SK-N-SH (cell line): ENCODE measurements at regions not wholly inside any gene's neighbourhood (a gene's known extent, or its start where the extent isn't known, plus 50 kb on each side); places are given as distances from the start of the nearest gene placed in this dataset.

Experiments used
- CTCF ChIA-PET: fragments of 300-600, 350-600 bp; formaldehyde crosslinking; extraction: SDS; loops from one replicate; lab custom pipeline; 2021; lab: Yijun Ruan, JAX
- POLR2A ChIA-PET: fragments of 350-600 bp; sonication (Branson Sonifier 250); formaldehyde crosslinking; extraction: SDS; loops from one replicate; lab custom pipeline; 2020; ENCODE audit warnings: antibody characterized with exemption, inconsistent platforms; lab: Yijun Ruan, JAX
- DNase-seq: peaks from one replicate; pipeline ENCODE4 v3.0.0; 2012
- H2AFZ ChIP-seq: fragments of 200-600 bp; sonication (generic); 2 replicates; pipeline ENCODE4 v1.8.1; 2016; ENCODE audit warnings: antibody characterized with exemption, mild to moderate bottlenecking, low read depth
- H3F3A ChIP-seq: fragments of 200-600 bp; sonication (generic); replicated peaks from 2 replicates; pipeline ENCODE3; 2016; ENCODE audit warnings: antibody characterized with exemption, mild to moderate bottlenecking; ENCODE audit not compliant: insufficient read depth
- H3K27ac ChIP-seq, 2 experiments: fragments of 200-500 bp in 1 of 2; fragments of 200-600 bp in 1 of 2; sonication (Bioruptor generic) in 1 of 2; sonication (generic), shearing (Covaris generic) in 1 of 2; 2 replicates each; pipeline versions ENCODE4 v1.5.1 to v1.6.1; 2014 to 2016; ENCODE audit warnings: low read depth in 2 of 2, inconsistent platforms in 1 of 2, low read length in 1 of 2, mild to moderate bottlenecking in 1 of 2, mixed read lengths in 1 of 2
- H3K27me3 ChIP-seq: fragments of 200-600 bp; sonication (generic), shearing (Covaris generic); 2 replicates; pipeline ENCODE4 v1.6.1; 2016; ENCODE audit warnings: mixed run types; ENCODE audit not compliant: insufficient read depth
- H3K36me3 ChIP-seq, 2 experiments: fragments of 200-500 bp in 1 of 2; fragments of 200-600 bp in 1 of 2; sonication (Bioruptor generic) in 1 of 2; sonication (generic) in 1 of 2; replicated peaks in 1 of 2; 2 replicates each; pipeline versions ENCODE3 to v1.5.1; 2014 to 2016; ENCODE audit warnings: low read length in 1 of 2, mild to moderate bottlenecking in 1 of 2; ENCODE audit not compliant: insufficient read depth in 2 of 2, control insufficient read depth in 1 of 2
- H3K4me1 ChIP-seq, 2 experiments: fragments of 200-500 bp in 1 of 2; fragments of 200-600 bp in 1 of 2; sonication (Bioruptor generic) in 1 of 2; sonication (generic), shearing (Covaris generic) in 1 of 2; 2 replicates each; pipeline versions ENCODE4 v1.5.1 to v1.6.1; 2014 to 2016; ENCODE audit warnings: low read depth in 1 of 2, low read length in 1 of 2, mixed run types in 1 of 2; ENCODE audit not compliant: insufficient read depth in 2 of 2, control insufficient read depth in 1 of 2
- H3K4me2 ChIP-seq: fragments of 200-600 bp; sonication (generic), shearing (Covaris generic); 2 replicates; pipeline ENCODE4 v1.6.1; 2017; ENCODE audit warnings: mixed run types
- H3K4me3 ChIP-seq, 2 experiments: fragments of 200-500 bp in 1 of 2; fragments of 200-600 bp in 1 of 2; sonication (Bioruptor generic) in 1 of 2; sonication (generic), shearing (Covaris generic) in 1 of 2; 2 replicates each; pipeline versions ENCODE4 v1.5.1 to v1.8.1; 2014 to 2016; ENCODE audit warnings: low read depth in 2 of 2, inconsistent platforms in 1 of 2, low read length in 1 of 2, mild to moderate bottlenecking in 1 of 2, mixed read lengths in 1 of 2, moderate library complexity in 1 of 2
- H3K79me2 ChIP-seq: fragments of 200-600 bp; sonication (generic); 2 replicates; pipeline ENCODE4 v1.8.1; 2017; ENCODE audit warnings: mild to moderate bottlenecking; ENCODE audit not compliant: insufficient read depth
- H3K9ac ChIP-seq: fragments of 200-600 bp; sonication (generic); 2 replicates; pipeline ENCODE4 v1.6.1; 2017; ENCODE audit warnings: mixed run types
- H3K9me2 ChIP-seq: fragments of 200-600 bp; sonication (generic); 2 replicates; pipeline ENCODE4 v1.6.1; 2017; ENCODE audit warnings: mixed run types
- H3K9me3 ChIP-seq: fragments of 200-600 bp; sonication (generic); 2 replicates; pipeline ENCODE4 v1.6.1; 2017; ENCODE audit warnings: mixed run types, mild to moderate bottlenecking, moderate library complexity
- H4K20me1 ChIP-seq: fragments of 200-600 bp; sonication (generic); 2 replicates; pipeline ENCODE4 v1.6.1; 2017; ENCODE audit warnings: mild to moderate bottlenecking, mixed run types; ENCODE audit not compliant: insufficient read depth
- ELF1 ChIP-seq: IDR thresholded peaks from 2 replicates; pipeline ENCODE4 v1.4.0; 2012
- EP300 ChIP-seq, 2 experiments: IDR thresholded peaks; 2 replicates each; pipeline versions ENCODE4 v1.4.0 to v1.6.1; 2012; ENCODE audit warnings: borderline replicate concordance in 1 of 2, low read depth in 1 of 2, low read length in 1 of 2
- FOSL2 ChIP-seq: IDR thresholded peaks from 2 replicates; pipeline ENCODE4 v1.4.0; 2012; ENCODE audit warnings: low read depth, mild to moderate bottlenecking, moderate library complexity, borderline replicate concordance
- FOXJ3 ChIP-seq: sonication (generic); formaldehyde crosslinking; IDR thresholded peaks from 2 replicates; pipeline ENCODE4 v1.5.1; 2020; ENCODE audit warnings: mild to moderate bottlenecking, missing genetic modification reagents
- FOXM1 ChIP-seq: IDR thresholded peaks from 2 replicates; pipeline ENCODE4 v1.4.0; 2012; ENCODE audit warnings: low read depth, mild to moderate bottlenecking
- GABPA ChIP-seq: IDR thresholded peaks from 2 replicates; pipeline ENCODE4 v1.4.0; 2012; ENCODE audit warnings: low read depth, mild to moderate bottlenecking
- IRF3 ChIP-seq: fragments of 150-350 bp; IDR thresholded peaks from 2 replicates; pipeline ENCODE4 v1.6.1; 2016; ENCODE audit warnings: mild to moderate bottlenecking, low read depth, low read length
- MXI1 ChIP-seq: IDR thresholded peaks from 2 replicates; pipeline ENCODE4 v1.6.1; 2012; ENCODE audit warnings: mild to moderate bottlenecking, low read depth, low read length, improper control_type of control experiment
- NFIC ChIP-seq: IDR thresholded peaks from 2 replicates; pipeline ENCODE4 v1.4.0; 2012; ENCODE audit warnings: borderline replicate concordance
- TCF12 ChIP-seq: IDR thresholded peaks from 2 replicates; pipeline ENCODE4 v1.4.0; 2012
- USF1 ChIP-seq: IDR thresholded peaks from 2 replicates; pipeline ENCODE4 v1.4.0; 2012; ENCODE audit warnings: low read depth, borderline replicate concordance
- WGBS: methylation state at CpG from one replicate; pipeline ENCODE4 v1.1.6; 2017; ENCODE audit warnings: low lambda C conversion rate; 5-methylcytosine and 5-hydroxymethylcytosine counted together
- TF ChIP-seq, protein P1 (sequence below): fragments of 150-350 bp; IDR thresholded peaks from 2 replicates; pipeline ENCODE4 v1.6.1; 2017; ENCODE audit warnings: antibody characterized with exemption, low read length, low read depth, borderline replicate concordance

GRCh38 chrX:113297437-113297836, 456.8 kb upstream of the AMOT start:
- Histone ChIP-seq H3K79me2 (no peaks in the 10 kb centered on the region), H4K20me1 (no peaks in the 10 kb centered on the region), H3K4me1 (no peaks in the 10 kb centered on the region), H3K9me3 (no peaks in the 10 kb centered on the region), H3K27me3 (no peaks in the 10 kb centered on the region), H3K4me2 (no peak overlapping the region), H3K4me3 (no peak overlapping the region), H3F3A (no peaks in the 10 kb centered on the region), H3K27ac (no peak overlapping the region), H3K36me3 (no peaks in the 10 kb centered on the region), H3K9ac (no peak overlapping the region), H2AFZ (no peak overlapping the region), H3K9me2 (no peaks in the 10 kb centered on the region)
- ChIA-PET CTCF (no interaction called here), POLR2A (no interaction called here)
- TF ChIP-seq MXI1 (no peak), EP300 (IDR thresholded peaks at IDR 0.05; ENCODE audit: borderline replicate concordance in 1 of 2, low read depth in 1 of 2, low read length in 1 of 2) (no peak), FOXJ3 (CRISPR knock-in tag) (no peak), NFIC (no peak), USF1 (no peak), FOSL2 (no peak)
- TF ChIP-seq, protein P1, sequence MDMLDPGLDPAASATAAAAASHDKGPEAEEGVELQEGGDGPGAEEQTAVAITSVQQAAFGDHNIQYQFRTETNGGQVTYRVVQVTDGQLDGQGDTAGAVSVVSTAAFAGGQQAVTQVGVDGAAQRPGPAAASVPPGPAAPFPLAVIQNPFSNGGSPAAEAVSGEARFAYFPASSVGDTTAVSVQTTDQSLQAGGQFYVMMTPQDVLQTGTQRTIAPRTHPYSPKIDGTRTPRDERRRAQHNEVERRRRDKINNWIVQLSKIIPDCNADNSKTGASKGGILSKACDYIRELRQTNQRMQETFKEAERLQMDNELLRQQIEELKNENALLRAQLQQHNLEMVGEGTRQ = no peak
- no peak for DNase-seq

DNA sequence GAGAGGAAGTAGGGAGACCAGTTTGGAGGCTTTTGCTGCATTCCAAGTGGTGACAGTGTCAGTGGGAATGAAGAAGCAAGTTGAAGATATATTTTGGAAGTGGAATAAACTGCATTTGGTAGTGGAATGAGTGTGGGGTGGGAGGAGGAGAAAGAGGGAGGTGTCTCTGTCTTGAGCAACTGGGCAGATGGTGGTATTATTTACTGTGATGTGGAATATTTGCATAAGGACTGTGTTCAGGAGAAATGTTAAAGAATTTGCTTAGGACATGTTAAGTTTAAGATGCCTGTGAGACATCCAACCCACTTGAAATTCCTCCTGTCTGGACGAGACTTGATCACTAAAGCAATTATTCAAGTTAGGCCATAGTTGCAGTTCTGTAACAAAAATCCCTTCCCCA, 448.9 kb upstream of the AMOT start:
- Histone ChIP-seq H3K9me2 (no peaks in the 10 kb centered on the region), H3K36me3 (no peaks in the 10 kb centered on the region), H3K4me3 (no peak overlapping the region), H4K20me1 (no peaks in the 10 kb centered on the region), H3K9ac (no peak overlapping the region), H3K27me3 (no peaks in the 10 kb centered on the region), H3K4me1 (no peaks in the 10 kb centered on the region; a peak in 1 of 4 replicates)
- CTCF ChIA-PET = no interaction called here
- no peak for TF ChIP-seq FOXM1
- no peak for TF ChIP-seq GABPA
- TF ChIP-seq TCF12 = no peak
- no peak for TF ChIP-seq ELF1
- TF ChIP-seq IRF3 = no peak
- TF ChIP-seq, all 33 proteins: peak for 0
- H3F3A ChIP-seq = no peaks in the 10 kb centered on the region
- POLR2A ChIA-PET = no interaction called here
- no peak overlapping the region for H3K4me2 ChIP-seq
- DNase-seq = no peak
- H3K9me3 ChIP-seq = no peaks in the 10 kb centered on the region
- no peaks in the 10 kb centered on the region for H3K79me2 ChIP-seq
- WGBS = 0% methylated on average over 1 of the region's 1 CpG
- no peak overlapping the region for H3K27ac ChIP-seq
- no peak overlapping the region for H2AFZ ChIP-seq
